ENCODE measurements at regions not wholly inside any gene's neighbourhood (a gene's known extent, or its start where the extent isn't known, plus 50 kb on each side); places are given as distances from the start of the nearest gene placed in this dataset.

DNA sequence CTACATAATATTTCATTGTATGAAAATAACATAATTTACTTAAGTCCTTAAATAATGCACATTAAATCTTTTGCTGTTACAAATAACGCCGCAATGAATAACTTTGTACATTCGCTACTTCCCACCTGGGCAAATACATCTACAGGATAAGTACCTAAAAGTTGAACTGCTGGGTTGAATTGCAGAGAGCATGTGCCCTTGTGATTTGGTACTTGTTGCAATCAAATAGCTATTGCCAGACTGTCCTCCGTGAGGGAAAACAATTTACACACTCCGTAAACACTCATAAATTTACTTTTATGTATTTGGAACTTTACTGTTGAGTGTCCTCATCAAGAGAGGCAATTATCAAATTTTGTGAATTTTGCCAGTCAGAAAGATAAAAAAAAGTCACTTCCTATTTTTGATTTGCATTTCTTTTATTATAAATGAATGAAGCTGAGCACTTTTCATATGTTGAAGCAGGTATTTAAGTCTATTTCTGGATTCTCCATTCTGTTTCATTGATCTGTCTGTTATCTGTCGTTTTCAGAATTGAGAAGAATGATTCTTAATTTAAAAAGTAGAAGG, 140.8 kb upstream of the SERTAD2 start:
- DNase-seq (ENCODE audit: extremely low read depth, low read depth), result no peak
- TF ChIP-seq, protein P1, sequence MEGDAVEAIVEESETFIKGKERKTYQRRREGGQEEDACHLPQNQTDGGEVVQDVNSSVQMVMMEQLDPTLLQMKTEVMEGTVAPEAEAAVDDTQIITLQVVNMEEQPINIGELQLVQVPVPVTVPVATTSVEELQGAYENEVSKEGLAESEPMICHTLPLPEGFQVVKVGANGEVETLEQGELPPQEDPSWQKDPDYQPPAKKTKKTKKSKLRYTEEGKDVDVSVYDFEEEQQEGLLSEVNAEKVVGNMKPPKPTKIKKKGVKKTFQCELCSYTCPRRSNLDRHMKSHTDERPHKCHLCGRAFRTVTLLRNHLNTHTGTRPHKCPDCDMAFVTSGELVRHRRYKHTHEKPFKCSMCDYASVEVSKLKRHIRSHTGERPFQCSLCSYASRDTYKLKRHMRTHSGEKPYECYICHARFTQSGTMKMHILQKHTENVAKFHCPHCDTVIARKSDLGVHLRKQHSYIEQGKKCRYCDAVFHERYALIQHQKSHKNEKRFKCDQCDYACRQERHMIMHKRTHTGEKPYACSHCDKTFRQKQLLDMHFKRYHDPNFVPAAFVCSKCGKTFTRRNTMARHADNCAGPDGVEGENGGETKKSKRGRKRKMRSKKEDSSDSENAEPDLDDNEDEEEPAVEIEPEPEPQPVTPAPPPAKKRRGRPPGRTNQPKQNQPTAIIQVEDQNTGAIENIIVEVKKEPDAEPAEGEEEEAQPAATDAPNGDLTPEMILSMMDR (IDR thresholded peaks at IDR 0.05; ENCODE audit: low read depth, low read length), result no peak

DNA sequence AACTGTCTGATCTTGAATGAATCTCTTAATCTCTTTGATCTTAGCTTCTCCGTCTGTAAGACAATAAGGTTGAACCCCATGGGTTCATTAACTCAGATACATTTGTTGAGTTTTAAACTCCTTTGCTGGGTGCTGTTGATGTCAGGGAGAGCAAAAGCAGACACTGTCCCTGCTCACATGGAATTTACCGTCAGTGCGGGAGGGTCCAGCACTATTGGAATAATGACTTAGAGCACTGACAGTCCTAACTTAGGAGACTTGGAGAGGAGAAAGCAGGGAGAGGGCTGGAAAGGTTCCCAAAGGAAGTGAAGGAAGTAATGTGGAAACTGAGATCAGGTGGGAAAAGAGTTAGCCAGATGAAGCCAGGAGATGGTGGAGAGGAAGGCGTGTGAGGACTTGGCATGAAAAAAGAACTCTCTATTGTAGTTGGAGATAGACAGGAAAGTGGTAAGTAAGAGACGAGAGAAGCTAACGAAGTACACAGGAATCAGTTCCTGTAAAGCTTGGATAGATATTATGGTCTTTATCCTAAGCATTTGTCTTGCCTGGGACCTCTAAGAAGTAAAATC, 141.4 kb upstream of the SERTAD2 start:
- TF ChIP-seq, protein P1 (IDR thresholded peaks at IDR 0.05; ENCODE audit: low read depth, low read length), result no peak
- no peak for DNase-seq (ENCODE audit: extremely low read depth, low read depth)

DNA sequence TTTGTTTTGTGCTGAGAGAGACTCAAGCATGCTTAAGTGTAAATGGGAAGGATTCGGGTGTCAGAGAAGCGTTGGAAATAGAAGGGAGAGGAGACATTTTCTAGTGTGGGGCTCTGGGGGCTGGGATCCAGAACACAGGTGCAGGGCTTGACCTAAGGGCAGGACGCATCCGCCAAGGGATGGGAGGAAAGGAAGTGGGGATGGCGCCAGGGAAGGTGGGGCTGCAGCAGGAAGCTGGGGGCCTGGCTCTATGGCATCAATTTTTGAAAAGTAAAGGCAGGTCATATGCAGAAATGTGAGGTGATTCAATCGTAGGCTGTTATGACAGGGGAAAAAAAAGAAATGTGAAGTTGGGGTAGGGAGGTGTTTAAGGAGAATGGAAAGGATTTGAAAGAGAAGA, 143.2 kb upstream of the SERTAD2 start:
- DNase-seq (ENCODE audit: extremely low read depth, low read depth), result no peak
- TF ChIP-seq, protein P1 (IDR thresholded peaks at IDR 0.05; ENCODE audit: low read depth, low read length), result no peak

DNA sequence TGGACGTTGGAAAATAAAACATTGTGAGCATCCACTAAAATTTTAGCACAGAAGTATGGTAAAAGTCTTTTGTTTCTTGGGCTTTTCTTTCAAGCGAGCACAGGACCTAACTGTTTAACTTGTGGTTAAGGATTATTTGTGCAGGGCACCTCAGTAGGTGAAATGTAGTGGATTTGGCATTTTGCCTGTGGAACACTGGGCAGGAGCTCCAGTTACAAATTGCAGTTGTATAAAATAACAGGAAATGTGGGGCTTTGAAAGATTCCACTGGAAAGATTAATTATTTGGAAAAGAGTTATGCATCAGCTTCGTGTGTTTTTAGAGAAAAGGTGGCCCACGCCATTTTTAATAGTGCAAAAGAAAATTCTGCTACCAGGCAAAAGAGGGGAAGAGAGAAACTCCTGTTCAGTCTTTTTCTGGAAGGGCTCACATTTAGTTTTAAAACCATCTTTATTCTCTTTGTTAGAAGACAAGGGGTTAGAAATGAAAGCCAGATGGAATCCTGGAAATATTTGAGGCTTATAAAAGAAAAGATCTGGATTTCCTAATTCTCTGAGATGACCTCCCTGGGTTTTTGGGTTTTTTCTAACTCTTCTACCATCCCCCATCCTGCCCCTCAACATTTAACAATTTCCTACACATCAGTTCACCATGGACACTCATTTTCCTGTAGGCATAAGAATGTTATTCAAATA, 144.3 kb upstream of the SERTAD2 start:
- TF ChIP-seq, protein P1 (IDR thresholded peaks at IDR 0.05; ENCODE audit: low read depth, low read length), result no peak

DNA sequence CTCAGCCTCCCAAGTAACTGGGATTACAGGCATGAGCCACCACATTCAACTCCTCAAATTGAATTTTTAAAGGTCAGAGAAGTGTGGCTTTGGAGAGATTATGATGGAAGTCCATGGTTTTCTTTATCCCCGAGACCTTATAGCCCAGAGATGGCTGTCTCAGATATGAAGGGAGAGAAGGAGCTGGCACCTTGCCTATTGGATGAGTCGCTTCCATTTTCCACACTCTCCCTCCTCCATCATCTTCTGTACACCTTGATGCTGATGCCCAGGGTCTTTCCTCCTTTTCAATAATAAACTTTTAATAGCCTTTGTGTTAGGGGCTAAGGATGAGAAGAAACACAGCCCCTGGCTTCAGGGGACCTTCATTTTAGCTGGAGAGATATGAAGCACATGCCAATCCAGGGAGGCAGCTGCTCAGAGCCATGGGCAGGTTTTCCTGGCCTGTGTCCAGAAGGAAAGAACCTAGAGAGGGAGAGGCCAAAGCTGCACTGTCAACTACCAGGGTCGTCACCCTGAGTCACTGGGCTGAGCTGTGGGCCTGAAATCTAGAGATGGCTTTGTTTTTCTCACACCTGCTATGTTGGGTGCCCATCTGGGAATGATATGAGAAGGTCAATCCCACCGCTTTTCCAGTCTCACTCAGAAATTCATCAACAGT, 146.0 kb upstream of the SERTAD2 start:
- no peak for DNase-seq (ENCODE audit: extremely low read depth, low read depth)
- TF ChIP-seq, protein P1 (IDR thresholded peaks at IDR 0.05; ENCODE audit: low read depth, low read length), result no peak

More for the DNA sequence above, 144.3 kb upstream of the SERTAD2 start:
- no peak for DNase-seq (ENCODE audit: extremely low read depth, low read depth)

DNA sequence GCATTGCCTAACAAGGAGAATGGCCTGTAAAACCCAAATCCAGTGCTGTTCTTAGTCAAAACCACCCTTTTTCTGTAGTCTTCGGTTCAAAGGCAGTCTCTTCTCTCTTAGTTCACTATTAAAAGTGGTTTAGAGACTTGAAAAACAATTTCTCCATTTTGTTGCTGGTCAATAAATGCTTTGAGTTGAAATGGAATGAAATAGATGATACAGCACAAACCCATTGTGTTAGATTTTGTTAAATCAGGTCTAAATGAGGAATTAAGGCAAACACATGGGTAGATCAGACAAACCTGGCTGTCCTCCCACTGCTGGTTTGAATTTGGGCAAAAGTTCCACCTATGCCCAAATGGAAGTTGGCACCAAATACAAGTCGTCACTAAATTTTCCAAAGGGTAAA, 150.1 kb upstream of the SERTAD2 start:
- DNase-seq (ENCODE audit: extremely low read depth, low read depth), result no peak
- TF ChIP-seq, protein P1 (IDR thresholded peaks at IDR 0.05; ENCODE audit: low read depth, low read length), result no peak

DNA sequence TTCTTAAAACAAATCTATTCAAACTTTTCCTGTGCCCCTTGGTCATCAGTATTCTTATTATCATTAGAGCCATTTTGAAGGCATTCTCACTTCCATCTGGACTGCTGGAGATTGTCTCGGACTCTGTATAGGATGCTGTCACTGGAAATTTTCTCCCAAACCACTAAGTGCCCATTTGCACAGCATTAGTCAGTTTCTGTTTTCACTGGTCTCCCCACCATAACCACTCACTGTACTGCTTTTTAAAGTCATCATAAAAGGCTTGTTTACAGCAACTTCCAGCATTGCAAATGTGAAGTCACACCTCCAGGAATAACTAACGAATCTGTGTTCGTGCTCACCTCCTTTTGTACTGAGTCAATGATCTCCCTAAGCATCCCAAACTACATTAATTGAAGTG, 150.9 kb upstream of the SERTAD2 start:
- TF ChIP-seq, protein P1 (IDR thresholded peaks at IDR 0.05; ENCODE audit: low read depth, low read length), result no peak
- DNase-seq (ENCODE audit: extremely low read depth, low read depth), result no peak

Measured in AG09319 (cell line).